ENCODE measurements at regions not wholly inside any gene's neighbourhood (a gene's known extent, or its start where the extent isn't known, plus 50 kb on each side); places are given as distances from the start of the nearest gene placed in this dataset.
"Not testable (repeated sequence)": the region's sequence is repeated elsewhere in the genome, so short reads cannot be mapped to it uniquely, and the experiment has no call there.

DNA sequence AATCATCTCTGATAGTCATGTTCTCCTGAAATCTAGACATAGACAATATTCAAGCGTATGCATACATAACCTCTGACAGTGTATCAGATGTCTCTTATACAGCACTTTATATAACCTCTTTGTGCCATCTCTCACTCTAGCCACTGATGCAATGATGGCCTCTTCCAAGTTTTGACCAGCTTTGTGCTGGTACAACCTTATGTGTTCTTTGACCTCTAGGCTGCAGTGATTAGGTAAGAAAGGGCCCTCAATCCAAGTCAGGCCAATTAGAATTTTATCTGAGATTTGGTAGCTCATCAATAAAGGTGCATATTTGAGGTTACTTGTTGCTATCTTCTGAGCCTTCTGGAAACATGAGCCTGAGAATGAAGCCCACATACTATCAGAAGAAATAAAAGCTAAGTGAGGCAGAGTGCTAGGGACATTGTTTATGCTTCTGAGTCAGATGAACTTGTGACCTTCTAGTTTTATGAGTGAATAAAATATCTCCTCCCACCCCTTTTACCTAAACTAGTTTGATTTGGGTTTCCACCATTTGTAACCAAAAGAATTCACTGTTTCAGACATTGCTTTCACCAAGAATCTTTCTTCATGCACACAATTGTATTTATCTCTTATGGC lies 283.2 kb upstream of the SUCLG2 start:
- no peak for DNase-seq

DNA sequence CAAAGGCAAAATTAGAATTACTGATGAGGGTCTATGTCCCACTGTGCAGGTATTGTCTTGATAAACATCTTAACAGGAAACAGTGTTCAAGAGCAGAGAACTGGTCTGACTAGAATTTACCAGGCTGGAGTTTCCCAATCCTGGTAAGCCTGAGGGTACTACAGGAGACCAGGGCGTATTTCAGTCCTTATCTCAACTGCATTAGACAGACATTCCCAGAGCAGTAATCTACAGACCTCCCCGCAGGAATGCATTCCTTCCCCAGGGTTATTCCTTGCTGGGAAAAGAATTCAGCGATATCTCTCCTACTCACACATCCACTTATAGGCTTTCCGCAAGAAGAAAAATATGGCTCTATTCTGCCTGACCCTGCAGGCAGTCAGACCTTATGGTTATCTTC lies 276.0 kb upstream of the SUCLG2 start:
- DNase-seq = not testable (repeated sequence)

DNA sequence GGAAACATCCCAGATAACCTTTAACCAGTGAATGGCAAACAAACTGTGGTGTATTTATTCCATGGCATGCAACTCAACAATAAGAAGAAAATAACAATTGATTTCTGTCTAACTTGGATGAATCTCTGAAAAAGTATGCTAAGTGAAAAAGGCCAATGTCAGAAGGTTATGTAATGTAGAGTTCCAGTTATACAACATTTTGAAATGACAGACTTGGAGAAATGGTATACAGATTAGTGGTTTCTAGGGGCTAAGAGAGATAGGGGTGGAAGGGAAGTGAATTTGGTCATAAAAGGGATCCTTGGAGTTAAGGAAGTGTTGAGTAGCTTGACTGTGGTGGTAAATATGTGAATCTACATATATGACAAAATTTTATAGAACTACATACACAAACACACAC lies 269.4 kb upstream of the SUCLG2 start:
- no peak for DNase-seq

DNA sequence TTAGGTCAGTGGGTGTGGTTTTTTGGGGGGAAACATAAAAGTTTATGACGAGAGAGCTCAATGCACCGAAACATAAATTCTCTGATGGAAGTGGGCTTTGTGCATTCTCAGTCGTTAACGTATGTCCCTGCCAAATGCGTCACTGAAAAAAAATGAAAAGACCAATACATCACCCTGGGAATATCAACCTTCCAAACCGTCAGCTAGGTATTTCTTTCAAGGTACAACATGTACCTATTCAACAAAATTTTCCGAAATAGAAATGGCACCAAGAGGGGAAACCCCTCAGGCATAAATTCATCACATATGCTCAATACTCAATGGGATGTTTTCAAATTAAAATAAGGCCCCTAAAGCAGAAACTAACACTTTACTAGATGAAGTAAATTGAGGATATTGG lies 266.6 kb upstream of the SUCLG2 start:
- DNase-seq = no peak

DNA sequence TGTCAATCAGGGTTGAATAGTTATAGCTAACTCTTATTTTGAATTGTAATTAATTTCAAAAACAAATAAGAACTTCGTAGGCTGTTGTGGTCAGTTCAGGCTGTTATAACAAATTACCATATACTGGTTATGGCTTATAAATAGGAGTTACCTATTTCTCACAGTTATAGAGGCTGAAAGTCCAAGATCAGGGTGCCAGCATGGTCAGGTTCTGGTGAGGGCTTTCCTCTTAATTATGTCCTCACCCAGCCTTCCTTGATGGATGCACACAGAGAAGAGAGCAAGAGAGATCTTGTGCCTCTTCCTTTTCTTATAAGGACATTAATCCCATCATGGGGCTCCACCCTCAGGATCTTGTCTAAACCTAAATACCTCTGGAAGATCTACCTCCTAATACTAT lies 265.9 kb upstream of the SUCLG2 start:
- no peak for DNase-seq

DNA sequence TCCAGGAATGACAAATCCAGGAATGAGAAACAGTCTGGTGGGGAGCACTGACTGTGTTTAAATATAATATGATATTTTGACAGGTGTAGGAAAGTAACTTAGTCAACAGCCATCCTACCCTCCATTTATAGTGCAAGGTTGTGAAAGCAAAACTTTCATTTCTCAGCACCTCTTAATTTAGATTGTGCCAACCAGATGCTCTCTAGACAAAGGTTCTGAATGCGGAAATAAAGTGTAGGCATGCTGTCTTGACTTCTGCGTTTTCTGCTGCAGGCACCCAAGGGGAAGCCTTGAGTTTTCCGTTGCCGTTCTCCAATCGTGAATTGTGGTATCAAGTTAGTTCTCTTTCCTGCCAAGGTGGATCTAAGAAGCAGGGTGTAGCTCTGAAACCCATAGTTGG lies 261.9 kb upstream of the SUCLG2 start:
- DNase-seq = no peak

DNA sequence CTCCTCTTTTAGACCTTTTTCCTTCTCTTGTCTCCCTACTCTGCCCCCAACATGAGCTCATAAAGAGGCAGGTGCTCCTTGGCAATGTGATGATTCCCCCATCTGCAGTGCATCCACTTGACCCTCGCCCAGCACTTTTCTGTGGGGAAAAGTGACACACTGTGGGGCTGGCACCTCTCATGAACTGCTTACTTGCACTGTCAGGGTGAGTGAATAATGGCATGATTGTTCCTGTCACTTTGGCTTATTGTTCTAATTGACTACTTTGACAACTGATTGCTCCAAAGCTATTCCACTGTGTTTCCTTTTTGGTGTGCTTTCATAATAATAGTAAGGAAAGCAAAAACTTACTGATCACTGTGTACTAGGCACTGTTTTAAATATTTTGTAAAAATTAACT lies 253.3 kb upstream of the SUCLG2 start:
- no peak for DNase-seq

DNA sequence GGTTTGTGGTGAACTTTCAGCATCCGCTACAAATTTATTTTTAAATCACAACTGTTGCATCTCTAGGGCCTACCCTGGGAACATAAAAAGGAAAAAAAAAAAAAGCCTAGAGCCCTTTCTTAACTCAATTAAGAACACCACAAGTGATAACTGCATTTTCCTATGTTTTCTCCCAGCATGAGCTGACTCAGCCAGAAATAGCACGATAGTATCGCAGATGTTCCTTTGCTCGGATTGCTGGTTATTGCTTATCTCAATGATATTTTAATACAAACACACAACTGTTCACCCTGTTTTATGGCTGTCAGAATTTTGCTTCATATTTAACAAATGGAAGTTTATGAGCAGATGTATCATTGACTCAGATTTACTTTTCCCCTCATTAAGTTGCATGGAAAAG lies 251.8 kb upstream of the SUCLG2 start:
- DNase-seq = no peak

DNA sequence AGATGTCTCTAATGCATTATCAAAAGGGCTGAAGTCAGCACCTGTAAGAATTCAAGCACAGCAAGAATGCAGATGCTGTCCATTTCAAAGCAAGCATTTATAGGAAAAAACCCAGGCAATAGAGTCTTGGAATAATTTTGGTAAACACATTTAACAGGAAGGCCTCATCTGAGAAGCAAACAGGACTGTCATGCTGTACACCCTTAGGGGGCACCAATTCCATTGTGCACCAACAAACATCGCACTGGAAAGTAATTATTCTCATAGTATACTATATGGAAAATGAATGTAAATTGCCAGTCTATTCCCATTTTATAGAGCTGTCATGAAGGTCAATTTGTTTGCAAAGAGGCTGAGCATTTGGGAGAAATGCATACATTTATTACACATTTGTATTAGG lies 247.3 kb upstream of the SUCLG2 start:
- DNase-seq = no peak

DNA sequence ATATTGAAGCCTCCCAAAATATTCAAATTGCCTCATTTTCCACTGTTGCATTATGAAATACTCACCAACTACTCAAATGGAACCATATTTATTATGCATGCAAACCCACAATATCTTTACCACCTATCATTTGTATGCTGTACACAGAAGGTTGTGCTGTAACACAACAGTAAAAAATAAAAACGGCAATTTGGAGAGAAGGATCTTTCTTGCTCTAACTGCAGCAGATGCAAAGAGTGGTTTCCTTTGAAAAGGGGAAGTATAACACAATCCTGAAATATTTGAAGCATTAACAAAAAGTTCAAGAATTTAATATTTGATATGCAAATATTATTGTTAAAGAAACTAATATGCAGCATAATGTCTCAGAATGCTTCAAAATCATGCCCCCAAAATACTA lies 244.5 kb upstream of the SUCLG2 start:
- no peak for DNase-seq

DNA sequence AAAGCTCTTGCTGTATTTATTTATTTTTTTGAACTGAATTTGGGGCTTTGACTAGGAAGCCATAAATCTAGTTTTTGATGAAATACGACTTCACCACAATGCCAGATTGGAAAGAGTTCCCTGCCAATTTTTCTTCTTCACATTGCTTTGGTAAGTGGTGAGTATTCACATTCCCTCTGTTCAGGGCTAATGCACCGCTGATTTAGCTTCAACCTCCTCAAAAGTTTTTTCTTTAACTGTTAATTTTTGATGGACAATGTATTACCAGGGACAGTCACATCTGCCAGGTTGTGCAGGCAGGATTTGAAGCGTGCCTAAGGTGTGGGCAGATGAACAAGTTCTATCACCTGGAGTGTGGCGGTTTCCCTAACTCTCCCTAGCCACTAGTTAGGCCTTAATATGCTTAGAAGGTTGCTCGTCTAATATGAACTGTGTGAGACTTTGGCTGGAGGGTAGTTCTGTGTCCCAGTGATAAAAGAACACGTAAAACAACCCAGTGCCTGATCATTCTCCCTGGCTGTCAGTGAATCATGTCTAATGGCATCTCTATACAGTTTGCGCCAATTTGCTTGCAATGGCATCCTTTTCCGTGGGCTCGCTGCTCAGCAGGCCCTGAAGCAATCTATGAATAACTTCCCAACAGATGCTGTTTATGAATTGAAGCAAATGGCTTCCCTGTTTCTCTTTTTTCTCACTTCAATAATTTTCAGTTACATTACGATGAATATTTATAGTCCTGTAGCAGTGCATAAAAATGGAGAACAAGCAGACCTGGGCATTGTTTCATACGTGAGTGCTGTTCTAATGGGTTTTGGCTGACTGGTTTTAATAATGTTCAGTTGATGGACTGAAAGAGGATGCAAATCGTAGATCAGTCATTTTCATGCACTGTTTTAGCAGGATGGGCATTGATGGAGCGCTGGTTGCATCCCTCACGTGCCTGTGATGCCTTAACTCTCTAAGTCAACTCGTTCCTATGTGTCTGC lies 243.2 kb upstream of the SUCLG2 start:
- DNase-seq = no peak

DNA sequence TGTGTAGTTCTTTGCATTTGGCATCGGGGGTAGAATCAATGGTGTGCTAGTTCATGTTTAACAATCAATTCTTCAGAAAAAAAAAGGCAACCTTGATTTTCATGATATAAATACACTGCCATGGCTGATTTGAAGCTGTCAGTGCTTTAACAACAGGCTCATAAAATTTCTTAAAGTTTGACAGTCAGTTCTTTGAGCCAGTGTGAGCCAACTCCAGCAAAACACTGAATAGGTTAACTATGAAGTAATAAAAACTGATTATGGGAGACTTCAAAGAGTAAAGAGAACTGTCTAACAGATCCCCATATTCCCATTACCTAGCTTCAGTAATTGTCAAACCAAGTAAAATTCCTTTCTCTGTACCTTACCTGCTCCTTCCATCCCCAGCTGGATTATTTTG lies 241.7 kb upstream of the SUCLG2 start:
- no peak for DNase-seq

DNA sequence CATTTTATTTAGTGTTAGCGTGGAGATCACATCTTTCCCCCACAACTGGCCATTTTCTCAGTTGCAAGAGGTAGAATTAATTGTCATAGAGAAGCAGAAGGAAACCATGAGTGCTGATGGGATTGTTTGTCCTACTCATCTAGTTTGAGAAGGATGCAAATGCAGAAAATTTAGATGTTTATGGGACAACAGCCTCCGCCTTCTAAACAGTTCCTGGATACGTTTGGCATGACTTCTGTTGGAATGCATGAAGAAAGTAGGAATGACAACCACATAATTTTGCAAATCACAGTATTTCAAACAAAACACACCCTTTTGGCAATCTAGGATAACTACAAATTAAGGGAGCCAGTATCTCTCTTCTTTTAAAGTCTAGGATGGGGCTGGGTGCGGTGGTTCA lies 240.1 kb upstream of the SUCLG2 start:
- no peak for DNase-seq

DNA sequence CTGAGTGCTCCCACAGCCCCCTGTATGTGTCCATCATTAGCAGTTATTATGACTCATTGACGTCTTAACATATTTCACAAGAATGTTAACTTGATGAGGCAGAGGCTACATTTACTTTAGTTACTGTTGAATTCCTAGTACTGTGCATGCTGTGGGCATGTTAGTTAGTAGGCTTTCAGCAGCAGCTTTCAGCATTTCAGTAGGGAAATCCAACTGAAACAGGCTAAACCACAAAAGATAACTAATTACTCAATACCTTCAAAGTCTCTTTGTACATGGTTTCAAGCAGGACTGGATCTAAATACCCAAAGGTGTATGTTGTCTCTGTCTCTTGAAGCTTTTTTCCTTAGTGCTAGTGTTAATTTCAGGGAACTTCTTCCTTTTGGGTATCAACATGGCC lies 229.9 kb upstream of the SUCLG2 start:
- no peak for DNase-seq

DNA sequence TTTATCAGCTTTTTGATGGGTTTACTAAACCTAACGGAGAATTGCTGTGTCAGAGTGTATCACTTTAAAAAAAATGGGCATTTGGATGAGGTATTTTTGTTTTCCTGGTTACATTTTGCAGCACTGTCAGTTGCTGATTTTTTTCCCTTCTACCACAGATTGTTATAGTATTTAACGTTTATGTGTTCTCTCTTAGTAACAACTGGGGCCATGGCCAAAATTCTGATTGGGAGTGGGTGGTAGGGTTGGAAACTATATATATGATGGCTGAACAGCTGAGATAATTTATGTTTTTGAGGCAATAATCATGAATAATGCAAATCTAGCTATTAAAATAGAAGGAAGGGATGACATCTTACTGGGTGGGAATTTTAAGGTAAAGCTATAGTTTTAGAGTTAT lies 229.4 kb upstream of the SUCLG2 start:
- DNase-seq = no peak

DNA sequence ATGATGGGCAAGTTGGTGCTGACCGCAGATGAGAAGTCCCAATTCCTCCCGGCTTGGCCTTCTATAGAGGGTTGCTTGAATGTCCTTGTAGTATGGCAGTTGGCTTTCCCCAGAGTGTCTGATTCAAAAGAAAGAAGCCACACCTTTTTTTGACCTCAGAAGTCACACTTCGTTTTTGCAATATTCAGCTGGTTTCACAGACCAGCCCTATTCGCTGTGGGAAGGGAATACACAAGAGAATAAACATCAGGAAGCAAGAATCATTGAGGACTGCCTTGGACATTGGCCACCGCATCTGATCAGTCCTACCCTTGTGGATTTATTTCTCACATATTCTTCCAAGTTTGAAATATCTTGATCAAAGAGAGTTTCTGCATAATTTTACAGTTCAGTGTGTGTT lies 228.6 kb upstream of the SUCLG2 start:
- DNase-seq = no peak

DNA sequence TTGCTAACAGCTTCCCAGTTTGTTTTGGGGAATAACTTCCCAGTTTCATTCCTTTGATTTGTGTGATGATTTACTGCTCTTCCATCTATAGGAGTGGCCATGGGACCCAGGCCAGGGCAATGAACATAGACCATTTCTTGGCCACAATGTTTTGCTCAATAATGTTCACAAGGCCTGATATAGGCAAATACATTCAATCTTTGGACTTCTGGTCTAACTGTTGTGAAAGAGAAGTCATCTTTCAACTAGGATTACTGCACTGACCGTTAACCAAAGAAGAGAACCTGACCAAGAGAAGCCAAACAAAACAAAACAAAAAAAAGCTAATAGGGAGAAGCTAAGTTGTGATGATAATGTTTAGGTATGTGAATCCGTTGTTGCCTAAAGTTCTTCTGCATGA lies 221.8 kb upstream of the SUCLG2 start:
- no peak for DNase-seq

DNA sequence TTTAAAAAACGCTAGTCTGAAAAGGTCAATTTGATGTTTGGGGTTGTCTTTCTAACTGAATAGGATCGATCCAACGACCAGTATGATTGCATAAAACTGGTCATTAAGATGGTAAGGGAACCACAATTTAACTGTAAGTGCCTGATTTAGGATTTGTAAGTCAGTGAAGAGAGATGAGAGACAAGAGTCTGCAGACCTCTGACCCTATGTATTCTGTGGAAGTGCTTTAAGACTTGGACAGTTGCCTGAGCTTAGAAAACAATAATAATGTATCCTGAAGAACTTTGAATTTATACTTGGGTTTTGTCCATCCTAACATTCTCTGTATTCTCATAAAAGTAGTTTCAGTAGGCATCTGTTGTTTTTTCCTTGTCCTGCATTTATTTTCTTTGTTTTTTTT lies 221.4 kb upstream of the SUCLG2 start:
- DNase-seq = no peak

DNA sequence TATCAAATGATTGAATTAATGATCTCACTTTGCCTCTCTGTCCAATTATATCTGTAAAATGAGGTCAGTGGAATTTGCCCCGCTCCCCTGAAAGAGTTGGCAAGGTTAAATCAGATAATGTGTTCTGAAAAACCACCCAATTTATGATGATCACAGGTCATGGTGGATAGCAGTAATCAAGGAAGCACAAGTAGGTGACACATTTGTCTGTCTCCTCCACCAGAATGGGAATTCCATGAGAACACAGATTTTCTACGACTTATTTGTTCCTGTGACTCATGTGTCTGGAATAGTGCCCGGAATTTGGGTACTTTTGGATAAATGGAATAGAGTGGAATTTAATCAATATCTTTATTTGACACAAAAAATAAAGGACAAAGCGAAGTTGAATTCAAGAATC lies 220.9 kb upstream of the SUCLG2 start:
- no peak for DNase-seq

DNA sequence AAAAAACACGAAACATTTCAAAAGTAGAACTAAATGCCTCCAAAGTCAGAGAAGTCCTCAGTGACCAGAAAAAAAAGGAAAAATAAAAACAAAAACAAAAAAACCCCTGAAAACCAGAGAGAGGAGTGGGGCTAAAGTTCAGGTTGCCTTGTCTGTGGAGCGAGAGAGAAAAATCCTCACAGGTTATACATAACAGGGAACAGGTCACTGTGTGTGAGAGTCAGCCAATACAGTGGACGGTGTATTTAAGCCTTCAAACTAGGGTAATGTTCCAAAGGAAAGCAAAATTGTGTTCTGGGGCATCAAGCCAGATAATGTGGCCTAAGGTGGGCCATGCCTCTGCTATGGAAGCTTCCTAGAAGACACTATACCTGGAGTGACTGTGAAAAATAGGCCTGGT lies 216.1 kb upstream of the SUCLG2 start:
- DNase-seq = no peak

DNA sequence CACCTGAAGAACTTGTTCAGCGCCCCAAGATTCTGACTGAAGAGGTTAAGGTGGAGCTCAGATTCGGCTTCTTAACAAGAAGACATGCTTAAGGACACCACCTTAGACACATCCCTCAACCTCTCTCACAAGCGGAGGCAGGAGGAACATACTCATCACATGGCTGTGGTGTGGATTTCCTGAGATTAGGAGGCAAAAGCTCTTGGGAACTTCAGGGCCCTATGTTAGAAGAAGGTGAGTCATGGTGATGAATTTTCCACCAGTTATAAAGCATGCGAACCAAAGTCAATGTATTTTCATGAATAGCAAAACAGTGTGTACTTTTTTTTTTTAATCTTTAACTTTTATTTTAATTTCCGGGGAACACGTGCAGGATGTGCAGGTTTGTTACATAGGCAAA lies 212.2 kb upstream of the SUCLG2 start:
- DNase-seq = no peak

DNA sequence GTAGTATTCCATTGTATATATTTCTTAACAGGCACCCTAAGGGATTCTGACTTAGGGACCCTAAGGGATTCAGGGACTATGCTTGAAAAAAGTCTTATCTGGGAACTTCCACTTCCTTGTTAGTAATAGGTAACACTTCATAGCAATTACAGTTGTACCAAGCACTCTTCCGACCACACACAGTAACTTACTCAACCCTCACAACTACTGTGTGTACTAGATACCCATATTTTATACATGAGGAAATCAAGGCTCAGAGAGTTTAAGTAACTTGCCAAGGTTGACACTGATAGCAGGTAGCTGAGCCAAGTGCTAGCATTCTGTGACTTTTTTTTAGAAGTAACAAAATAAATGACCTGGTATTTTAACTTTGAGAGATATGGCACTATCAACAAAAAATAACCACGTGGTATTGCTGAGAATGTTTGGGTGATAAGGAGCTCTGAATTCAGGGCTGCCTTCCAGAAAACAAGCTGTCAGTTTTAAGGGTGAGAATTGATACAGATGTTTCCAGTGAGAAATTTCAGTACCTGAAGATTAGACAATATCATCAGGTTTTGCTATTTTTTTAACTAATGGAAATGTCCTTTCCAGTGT lies 210.3 kb upstream of the SUCLG2 start:
- DNase-seq = no peak

DNA sequence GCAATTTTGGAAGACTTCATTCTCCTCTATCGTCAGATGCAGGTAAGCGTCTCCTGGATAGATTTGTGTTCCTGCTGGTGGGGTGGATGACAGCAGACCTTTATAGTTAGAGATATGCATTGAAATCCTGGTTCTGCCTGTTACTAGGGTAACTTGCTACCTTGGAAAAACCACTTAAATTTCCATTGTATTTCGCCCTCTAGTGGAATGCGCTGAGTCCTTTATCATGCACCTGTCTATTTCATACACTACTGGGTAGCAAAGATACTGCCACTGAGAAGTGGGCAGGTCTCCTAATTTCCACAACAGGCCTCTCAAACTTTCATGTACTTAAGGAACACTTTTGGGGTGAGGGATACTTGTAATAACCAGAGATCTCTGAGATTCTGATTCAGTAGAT lies 209.5 kb upstream of the SUCLG2 start:
- no peak for DNase-seq

DNA sequence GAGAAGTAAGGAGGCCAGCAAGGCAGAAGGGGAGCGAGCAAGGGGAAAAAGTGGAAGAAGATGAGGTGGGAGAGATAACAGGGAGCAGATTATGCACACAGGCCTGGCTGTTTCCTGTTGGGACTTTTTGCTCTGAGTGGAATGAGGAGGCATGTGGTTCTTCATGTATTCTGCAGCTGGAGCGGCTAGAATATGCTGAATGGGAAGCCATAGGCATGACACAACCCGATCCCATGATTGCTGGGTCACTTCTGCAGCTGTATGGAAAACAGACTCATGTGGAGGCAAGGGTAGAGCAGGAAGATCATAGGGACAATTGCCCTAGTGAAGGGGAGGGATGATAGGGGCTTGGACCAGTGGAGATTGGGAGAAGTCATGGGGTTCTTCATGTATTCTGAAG lies 206.0 kb upstream of the SUCLG2 start:
- no peak for DNase-seq

Measured in activated T-cell treated with anti-CD3 and anti-CD28 coated beads, Interleukin-2, amount 50 U/mL, for 1 hour (primary cell).